GM23338 (cell line): ENCODE measurements at regions not wholly inside any gene's neighbourhood (a gene's known extent, or its start where the extent isn't known, plus 50 kb on each side); places are given as distances from the start of the nearest gene placed in this dataset.
A peak's percentile ranks its signal among the peaks of the same experiment; 100 is the strongest.

Experiments
- ATAC-seq: fragments of 200-7000 bp; cut with Tn5 transposase; 3 replicates; pipeline ENCODE4 v1.9.1; 2020
- DNase-seq: peaks from one replicate; pipeline ENCODE4 v3.0.0-alpha.2; 2015; ENCODE audit warnings: low spot score
- H2AFZ ChIP-seq: fragments of 200-600 bp; sonication (generic); 2 replicates; pipeline ENCODE4 v1.8.0; 2016; ENCODE audit warnings: antibody characterized with exemption, mild to moderate bottlenecking, moderate library complexity
- H3F3A ChIP-seq: fragments of 200-600 bp; sonication (generic); replicated peaks from 2 replicates; pipeline ENCODE4 v1.8.0; 2017; ENCODE audit warnings: antibody characterized with exemption, mixed run types, low read depth
- H3K27ac ChIP-seq: fragments of 200-600 bp; sonication (generic); 2 replicates; pipeline ENCODE4 v1.6.1; 2016; ENCODE audit warnings: low read depth
- H3K27me3 ChIP-seq: fragments of 200-600 bp; sonication (generic); 2 replicates; pipeline ENCODE4 v1.8.0; 2016; ENCODE audit warnings: mild to moderate bottlenecking, mixed run types, moderate library complexity; ENCODE audit not compliant: insufficient read depth
- H3K36me3 ChIP-seq: fragments of 200-600 bp; sonication (generic); 2 replicates; pipeline ENCODE4 v1.8.0; 2016; ENCODE audit warnings: mild to moderate bottlenecking; ENCODE audit not compliant: insufficient read depth
- H3K4me1 ChIP-seq: fragments of 200-600 bp; sonication (generic); 2 replicates; pipeline ENCODE4 v1.8.0; 2016; ENCODE audit warnings: mild to moderate bottlenecking, moderate library complexity; ENCODE audit not compliant: insufficient read depth
- H3K4me2 ChIP-seq: fragments of 200-600 bp; sonication (generic); 2 replicates; pipeline ENCODE4 v1.7.1; 2017; ENCODE audit warnings: mixed run types
- H3K4me3 ChIP-seq: fragments of 200-600 bp; sonication (generic); 2 replicates; pipeline ENCODE4 v1.6.1; 2016; ENCODE audit warnings: mixed run types
- H3K79me2 ChIP-seq: fragments of 200-600 bp; sonication (generic); replicated peaks from 2 replicates; pipeline ENCODE4 v1.8.0; 2017; ENCODE audit warnings: mild to moderate bottlenecking; ENCODE audit not compliant: insufficient read depth
- H3K9me2 ChIP-seq: fragments of 200-600 bp; sonication (generic); 2 replicates; pipeline ENCODE4 v1.8.0; 2017; ENCODE audit not compliant: insufficient read depth
- H4K20me1 ChIP-seq: fragments of 200-600 bp; sonication (generic); replicated peaks from 2 replicates; pipeline ENCODE4 v1.8.0; 2017; ENCODE audit warnings: mild to moderate bottlenecking; ENCODE audit not compliant: insufficient read depth
- H3K27ac Mint-ChIP-seq: 2 replicates; pipeline ENCODE4 v1.8.0; 2020; ENCODE audit warnings: inconsistent platforms, mild to moderate bottlenecking, moderate library complexity, mixed read lengths
- H3K27me3 Mint-ChIP-seq: 3 replicates; pipeline ENCODE4 v1.8.0; 2022; ENCODE audit warnings: low read depth, mild to moderate bottlenecking, moderate library complexity, mixed read lengths, inconsistent platforms; ENCODE audit not compliant: insufficient read depth, poor library complexity
- H3K36me3 Mint-ChIP-seq: 3 replicates; pipeline ENCODE4 v1.8.0; 2021; ENCODE audit warnings: low read depth, mild to moderate bottlenecking, inconsistent platforms, moderate library complexity, mixed read lengths
- H3K4me1 Mint-ChIP-seq: 3 replicates; pipeline ENCODE4 v1.8.0; 2020; ENCODE audit warnings: mild to moderate bottlenecking, inconsistent platforms, mixed read lengths
- H3K4me3 Mint-ChIP-seq: 3 replicates; pipeline ENCODE4 v1.8.0; 2021; ENCODE audit warnings: moderate library complexity, mild to moderate bottlenecking, inconsistent platforms, mixed read lengths
- H3K9me3 Mint-ChIP-seq: 3 replicates; pipeline ENCODE4 v1.8.0; 2020; ENCODE audit warnings: moderate library complexity, mild to moderate bottlenecking, inconsistent platforms, mixed read lengths
- CREB1 ChIP-seq: fragments of 250-450 bp; sonication (Bioruptor Pico); IDR thresholded peaks from 2 replicates; pipeline ENCODE4 v1.5.0; 2020; ENCODE audit warnings: low read depth, mild to moderate bottlenecking, moderate library complexity
- EZH2 ChIP-seq: fragments of 200-600 bp; sonication (generic); IDR thresholded peaks from one replicate; pipeline ENCODE4 v1.8.0; 2017; ENCODE audit warnings: antibody characterized with exemption, mild to moderate bottlenecking, low read depth; ENCODE audit not compliant: unreplicated experiment
- EZH2phosphoT487 ChIP-seq: fragments of 200-600 bp; sonication (generic); IDR thresholded peaks from one replicate; pipeline ENCODE4 v1.8.1; 2018; ENCODE audit warnings: antibody characterized with exemption; ENCODE audit not compliant: unreplicated experiment
- JUNB ChIP-seq: IDR thresholded peaks from one replicate; pipeline ENCODE4 v1.6.1; 2016; ENCODE audit warnings: antibody characterized with exemption; ENCODE audit not compliant: unreplicated experiment
- POLR2AphosphoS5 ChIP-seq: IDR thresholded peaks from 2 replicates; pipeline ENCODE4 v1.6.1; 2016; ENCODE audit warnings: antibody characterized with exemption, low read depth
- ZNF114 ChIP-seq: fragments of 250-450 bp; sonication (Bioruptor Pico); IDR thresholded peaks from 2 replicates; pipeline ENCODE4 v1.5.0; 2020; ENCODE audit warnings: mild to moderate bottlenecking, moderate library complexity
- ZNF331 ChIP-seq: fragments of 250-450 bp; sonication (Bioruptor Pico); IDR thresholded peaks from 2 replicates; pipeline ENCODE4 v1.5.0; 2020; ENCODE audit warnings: low read depth, mild to moderate bottlenecking, moderate library complexity
- TF ChIP-seq, protein P1 (sequence below): IDR thresholded peaks from 2 replicates; pipeline ENCODE4 v1.6.1; 2016; ENCODE audit warnings: antibody characterized with exemption
- TF ChIP-seq, protein P2 (sequence below): IDR thresholded peaks from one replicate; pipeline ENCODE4 v1.6.1; 2018; ENCODE audit warnings: antibody characterized with exemption; ENCODE audit not compliant: unreplicated experiment
- TF ChIP-seq, protein P3 (sequence below): fragments of 250-450 bp; sonication (Bioruptor Pico); IDR thresholded peaks from 2 replicates; pipeline ENCODE4 v1.5.0; 2020; ENCODE audit warnings: mild to moderate bottlenecking, moderate library complexity

DNA sequence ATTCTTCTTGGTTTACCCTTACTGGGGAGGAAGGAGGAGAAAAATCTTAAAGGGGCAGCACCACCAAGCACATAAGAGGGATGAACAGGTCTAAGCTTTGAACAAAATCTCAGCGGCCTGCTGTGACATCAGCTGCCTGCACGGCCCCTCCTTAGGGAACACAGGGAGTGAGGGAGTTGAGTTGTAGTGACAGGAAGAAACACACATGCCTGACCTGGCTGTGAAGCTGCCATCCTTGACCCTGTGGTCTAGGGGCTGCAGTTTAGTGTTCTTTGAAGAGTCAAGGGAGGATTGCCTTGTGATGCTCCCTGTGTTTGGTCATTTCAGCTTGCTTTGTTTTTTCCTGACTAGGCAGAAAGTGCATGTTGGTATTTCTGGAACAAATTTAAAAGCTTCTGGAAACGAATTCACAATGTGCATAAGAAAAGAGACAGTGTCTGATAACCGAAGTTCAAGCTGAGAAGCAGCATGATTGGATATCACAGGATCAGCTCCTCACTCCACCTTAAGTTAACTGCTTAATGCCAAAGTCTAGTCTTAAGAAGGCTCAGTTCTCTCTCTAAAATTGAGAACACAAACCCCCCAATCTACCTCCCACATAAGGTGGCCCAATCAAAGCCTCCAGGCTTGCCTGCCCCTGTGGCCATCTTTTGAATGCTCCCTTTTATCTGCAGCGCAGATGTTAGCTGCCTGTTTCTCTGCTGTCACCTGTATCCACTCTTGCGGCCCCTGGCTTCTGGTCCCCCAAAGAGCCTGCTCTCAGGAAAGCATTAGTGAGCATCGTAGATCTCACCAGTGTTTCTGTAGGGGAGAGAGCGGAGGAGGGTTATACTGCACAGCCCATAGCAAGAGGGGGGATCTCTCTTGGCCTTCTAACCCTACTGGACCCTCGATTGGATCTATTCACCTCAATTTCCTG lies 82.2 kb downstream of the SCN11A start:
- Histone ChIP-seq H4K20me1 (no peaks in the 10 kb centered on the region), H2AFZ (peak overlapping the region; percentile 78), H3K36me3 (no peaks in the 10 kb centered on the region), H3K27me3 (no peaks in the 10 kb centered on the region), H3K9me2 (no peaks in the 10 kb centered on the region), H3K27ac (no peak overlapping the region), H3K4me3 (no peak overlapping the region), H3K79me2 (no peaks in the 10 kb centered on the region), H3K4me2 (no peak overlapping the region), H3K4me1 (peaks cover 8% of the 10 kb centered on the region; the same call in 1 of the 2 replicates), H3F3A (no peaks in the 10 kb centered on the region)
- no peak for TF ChIP-seq EZH2
- TF ChIP-seq ZNF114 (CRISPR knock-in tag) = no peak
- TF ChIP-seq ZNF331 = no peak
- TF ChIP-seq, protein P1, sequence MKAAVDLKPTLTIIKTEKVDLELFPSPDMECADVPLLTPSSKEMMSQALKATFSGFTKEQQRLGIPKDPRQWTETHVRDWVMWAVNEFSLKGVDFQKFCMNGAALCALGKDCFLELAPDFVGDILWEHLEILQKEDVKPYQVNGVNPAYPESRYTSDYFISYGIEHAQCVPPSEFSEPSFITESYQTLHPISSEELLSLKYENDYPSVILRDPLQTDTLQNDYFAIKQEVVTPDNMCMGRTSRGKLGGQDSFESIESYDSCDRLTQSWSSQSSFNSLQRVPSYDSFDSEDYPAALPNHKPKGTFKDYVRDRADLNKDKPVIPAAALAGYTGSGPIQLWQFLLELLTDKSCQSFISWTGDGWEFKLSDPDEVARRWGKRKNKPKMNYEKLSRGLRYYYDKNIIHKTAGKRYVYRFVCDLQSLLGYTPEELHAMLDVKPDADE = no peak
- TF ChIP-seq, protein P2, sequence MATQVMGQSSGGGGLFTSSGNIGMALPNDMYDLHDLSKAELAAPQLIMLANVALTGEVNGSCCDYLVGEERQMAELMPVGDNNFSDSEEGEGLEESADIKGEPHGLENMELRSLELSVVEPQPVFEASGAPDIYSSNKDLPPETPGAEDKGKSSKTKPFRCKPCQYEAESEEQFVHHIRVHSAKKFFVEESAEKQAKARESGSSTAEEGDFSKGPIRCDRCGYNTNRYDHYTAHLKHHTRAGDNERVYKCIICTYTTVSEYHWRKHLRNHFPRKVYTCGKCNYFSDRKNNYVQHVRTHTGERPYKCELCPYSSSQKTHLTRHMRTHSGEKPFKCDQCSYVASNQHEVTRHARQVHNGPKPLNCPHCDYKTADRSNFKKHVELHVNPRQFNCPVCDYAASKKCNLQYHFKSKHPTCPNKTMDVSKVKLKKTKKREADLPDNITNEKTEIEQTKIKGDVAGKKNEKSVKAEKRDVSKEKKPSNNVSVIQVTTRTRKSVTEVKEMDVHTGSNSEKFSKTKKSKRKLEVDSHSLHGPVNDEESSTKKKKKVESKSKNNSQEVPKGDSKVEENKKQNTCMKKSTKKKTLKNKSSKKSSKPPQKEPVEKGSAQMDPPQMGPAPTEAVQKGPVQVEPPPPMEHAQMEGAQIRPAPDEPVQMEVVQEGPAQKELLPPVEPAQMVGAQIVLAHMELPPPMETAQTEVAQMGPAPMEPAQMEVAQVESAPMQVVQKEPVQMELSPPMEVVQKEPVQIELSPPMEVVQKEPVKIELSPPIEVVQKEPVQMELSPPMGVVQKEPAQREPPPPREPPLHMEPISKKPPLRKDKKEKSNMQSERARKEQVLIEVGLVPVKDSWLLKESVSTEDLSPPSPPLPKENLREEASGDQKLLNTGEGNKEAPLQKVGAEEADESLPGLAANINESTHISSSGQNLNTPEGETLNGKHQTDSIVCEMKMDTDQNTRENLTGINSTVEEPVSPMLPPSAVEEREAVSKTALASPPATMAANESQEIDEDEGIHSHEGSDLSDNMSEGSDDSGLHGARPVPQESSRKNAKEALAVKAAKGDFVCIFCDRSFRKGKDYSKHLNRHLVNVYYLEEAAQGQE = no peak
- no peak for TF ChIP-seq POLR2AphosphoS5
- no peak for TF ChIP-seq CREB1
- no peak for TF ChIP-seq EZH2phosphoT487
- no peak for TF ChIP-seq JUNB
- H3K9me3 Mint-ChIP-seq = no peaks in the 10 kb centered on the region
- ATAC-seq (peak; percentile 62), DNase-seq (no peak)
- no peak overlapping the region for H3K4me3 Mint-ChIP-seq
- no peak overlapping the region for H3K27ac Mint-ChIP-seq
- no peaks in the 10 kb centered on the region for H3K36me3 Mint-ChIP-seq
- H3K4me1 Mint-ChIP-seq = peaks cover 16% of the 10 kb centered on the region; the same call in 2 of the 3 replicates
- H3K27me3 Mint-ChIP-seq = peaks cover 4% of the 10 kb centered on the region

DNA sequence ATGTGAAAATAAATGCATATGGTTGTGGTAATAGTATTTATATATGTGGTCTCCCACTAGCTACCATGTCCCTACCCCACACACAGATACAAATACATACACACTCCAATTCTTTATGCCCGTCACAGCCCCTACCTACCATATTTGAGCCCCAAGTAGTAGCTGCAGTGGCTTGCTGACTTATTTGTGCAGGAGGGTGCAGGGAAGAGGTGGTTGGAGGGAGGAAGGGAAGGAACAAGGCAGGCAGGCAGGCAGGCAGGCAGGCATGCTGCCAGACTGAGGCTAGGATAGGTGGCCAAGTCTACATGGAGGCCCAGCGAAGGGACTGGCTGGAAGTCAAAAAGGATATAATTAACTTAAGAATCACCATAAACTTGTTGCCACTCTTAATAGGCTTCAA lies 82.9 kb downstream of the SCN11A start:
- no peak for ATAC-seq
- no peak overlapping the region for H3K27ac ChIP-seq
- no peak for TF ChIP-seq ZNF331
- TF ChIP-seq, protein P3, sequence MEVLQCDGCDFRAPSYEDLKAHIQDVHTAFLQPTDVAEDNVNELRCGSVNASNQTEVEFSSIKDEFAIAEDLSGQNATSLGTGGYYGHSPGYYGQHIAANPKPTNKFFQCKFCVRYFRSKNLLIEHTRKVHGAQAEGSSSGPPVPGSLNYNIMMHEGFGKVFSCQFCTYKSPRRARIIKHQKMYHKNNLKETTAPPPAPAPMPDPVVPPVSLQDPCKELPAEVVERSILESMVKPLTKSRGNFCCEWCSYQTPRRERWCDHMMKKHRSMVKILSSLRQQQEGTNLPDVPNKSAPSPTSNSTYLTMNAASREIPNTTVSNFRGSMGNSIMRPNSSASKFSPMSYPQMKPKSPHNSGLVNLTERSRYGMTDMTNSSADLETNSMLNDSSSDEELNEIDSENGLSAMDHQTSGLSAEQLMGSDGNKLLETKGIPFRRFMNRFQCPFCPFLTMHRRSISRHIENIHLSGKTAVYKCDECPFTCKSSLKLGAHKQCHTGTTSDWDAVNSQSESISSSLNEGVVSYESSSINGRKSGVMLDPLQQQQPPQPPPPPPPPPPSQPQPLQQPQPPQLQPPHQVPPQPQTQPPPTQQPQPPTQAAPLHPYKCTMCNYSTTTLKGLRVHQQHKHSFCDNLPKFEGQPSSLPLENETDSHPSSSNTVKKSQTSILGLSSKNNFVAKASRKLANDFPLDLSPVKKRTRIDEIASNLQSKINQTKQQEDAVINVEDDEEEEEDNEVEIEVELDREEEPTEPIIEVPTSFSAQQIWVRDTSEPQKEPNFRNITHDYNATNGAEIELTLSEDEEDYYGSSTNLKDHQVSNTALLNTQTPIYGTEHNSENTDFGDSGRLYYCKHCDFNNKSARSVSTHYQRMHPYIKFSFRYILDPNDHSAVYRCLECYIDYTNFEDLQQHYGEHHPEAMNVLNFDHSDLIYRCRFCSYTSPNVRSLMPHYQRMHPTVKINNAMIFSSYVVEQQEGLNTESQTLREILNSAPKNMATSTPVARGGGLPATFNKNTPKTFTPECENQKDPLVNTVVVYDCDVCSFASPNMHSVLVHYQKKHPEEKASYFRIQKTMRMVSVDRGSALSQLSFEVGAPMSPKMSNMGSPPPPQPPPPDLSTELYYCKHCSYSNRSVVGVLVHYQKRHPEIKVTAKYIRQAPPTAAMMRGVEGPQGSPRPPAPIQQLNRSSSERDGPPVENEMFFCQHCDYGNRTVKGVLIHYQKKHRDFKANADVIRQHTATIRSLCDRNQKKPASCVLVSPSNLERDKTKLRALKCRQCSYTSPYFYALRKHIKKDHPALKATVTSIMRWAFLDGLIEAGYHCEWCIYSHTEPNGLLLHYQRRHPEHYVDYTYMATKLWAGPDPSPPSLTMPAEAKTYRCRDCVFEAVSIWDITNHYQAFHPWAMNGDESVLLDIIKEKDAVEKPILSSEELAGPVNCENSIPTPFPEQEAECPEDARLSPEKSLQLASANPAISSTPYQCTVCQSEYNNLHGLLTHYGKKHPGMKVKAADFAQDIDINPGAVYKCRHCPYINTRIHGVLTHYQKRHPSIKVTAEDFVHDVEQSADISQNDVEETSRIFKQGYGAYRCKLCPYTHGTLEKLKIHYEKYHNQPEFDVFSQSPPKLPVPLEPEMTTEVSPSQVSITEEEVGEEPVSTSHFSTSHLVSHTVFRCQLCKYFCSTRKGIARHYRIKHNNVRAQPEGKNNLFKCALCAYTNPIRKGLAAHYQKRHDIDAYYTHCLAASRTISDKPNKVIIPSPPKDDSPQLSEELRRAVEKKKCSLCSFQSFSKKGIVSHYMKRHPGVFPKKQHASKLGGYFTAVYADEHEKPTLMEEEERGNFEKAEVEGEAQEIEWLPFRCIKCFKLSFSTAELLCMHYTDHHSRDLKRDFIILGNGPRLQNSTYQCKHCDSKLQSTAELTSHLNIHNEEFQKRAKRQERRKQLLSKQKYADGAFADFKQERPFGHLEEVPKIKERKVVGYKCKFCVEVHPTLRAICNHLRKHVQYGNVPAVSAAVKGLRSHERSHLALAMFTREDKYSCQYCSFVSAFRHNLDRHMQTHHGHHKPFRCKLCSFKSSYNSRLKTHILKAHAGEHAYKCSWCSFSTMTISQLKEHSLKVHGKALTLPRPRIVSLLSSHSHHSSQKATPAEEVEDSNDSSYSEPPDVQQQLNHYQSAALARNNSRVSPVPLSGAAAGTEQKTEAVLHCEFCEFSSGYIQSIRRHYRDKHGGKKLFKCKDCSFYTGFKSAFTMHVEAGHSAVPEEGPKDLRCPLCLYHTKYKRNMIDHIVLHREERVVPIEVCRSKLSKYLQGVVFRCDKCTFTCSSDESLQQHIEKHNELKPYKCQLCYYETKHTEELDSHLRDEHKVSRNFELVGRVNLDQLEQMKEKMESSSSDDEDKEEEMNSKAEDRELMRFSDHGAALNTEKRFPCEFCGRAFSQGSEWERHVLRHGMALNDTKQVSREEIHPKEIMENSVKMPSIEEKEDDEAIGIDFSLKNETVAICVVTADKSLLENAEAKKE (CRISPR knock-in tag) = no peak
- TF ChIP-seq ZNF114 (CRISPR knock-in tag) = no peak

More for the DNA sequence above, 82.9 kb downstream of the SCN11A start:
- Histone ChIP-seq H3K9me2 (no peaks in the 10 kb centered on the region), H3K4me1 (peaks cover 8% of the 10 kb centered on the region; the same call in 1 of the 2 replicates), H4K20me1 (no peaks in the 10 kb centered on the region), H3F3A (no peaks in the 10 kb centered on the region), H3K36me3 (no peaks in the 10 kb centered on the region), H3K27me3 (no peaks in the 10 kb centered on the region), H3K79me2 (no peaks in the 10 kb centered on the region), H2AFZ (peak overlapping the region; percentile 78; the same call in 1 of the 2 replicates), H3K4me2 (no peak overlapping the region), H3K4me3 (no peak overlapping the region)
- Mint-ChIP-seq H3K9me3 (no peaks in the 10 kb centered on the region), H3K27ac (no peak overlapping the region), H3K36me3 (no peaks in the 10 kb centered on the region), H3K27me3 (peaks cover 4% of the 10 kb centered on the region), H3K4me1 (peaks cover 16% of the 10 kb centered on the region; the same call in 2 of the 3 replicates), H3K4me3 (no peak overlapping the region)
- DNase-seq = no peak
